Astrocyte (in vitro differentiated cells and primary cell): ENCODE measurements at regions not wholly inside any gene's neighbourhood (a gene's known extent, or its start where the extent isn't known, plus 50 kb on each side); places are given as distances from the start of the nearest gene placed in this dataset.

ENCODE experiments used
- EZH2 ChIP-seq: IDR thresholded peaks from 2 replicates; pipeline ENCODE4 v1.6.1; 2012; ENCODE audit warnings: mild to moderate bottlenecking, low read length, inconsistent platforms; ENCODE audit not compliant: insufficient read depth
- TF ChIP-seq, protein P1 (sequence below): IDR thresholded peaks from 2 replicates; pipeline ENCODE4 v1.5.1; 2011; ENCODE audit warnings: low read depth, mild to moderate bottlenecking, inconsistent platforms, low read length, moderate library complexity; ENCODE audit not compliant: insufficient read depth

DNA sequence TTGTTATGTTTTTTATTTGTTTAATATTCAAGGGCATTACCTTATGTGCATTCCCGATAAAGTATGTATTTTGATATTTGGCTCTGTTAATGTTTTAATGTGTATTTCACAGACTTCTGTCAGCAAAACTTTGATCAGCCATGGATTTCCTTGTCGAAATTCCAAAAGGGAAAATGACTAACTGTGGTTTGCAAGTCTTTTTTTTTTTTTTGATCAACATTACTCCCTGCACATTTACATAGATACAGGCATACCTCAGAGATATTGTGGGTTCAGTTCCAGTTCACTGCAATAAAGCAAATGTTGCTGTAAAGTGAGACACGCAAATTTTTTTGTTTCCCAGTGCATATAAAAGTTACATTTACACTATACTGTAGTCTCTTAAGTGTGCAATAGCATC, 351.9 kb downstream of the CXCL12 start:
- TF ChIP-seq, protein P1, sequence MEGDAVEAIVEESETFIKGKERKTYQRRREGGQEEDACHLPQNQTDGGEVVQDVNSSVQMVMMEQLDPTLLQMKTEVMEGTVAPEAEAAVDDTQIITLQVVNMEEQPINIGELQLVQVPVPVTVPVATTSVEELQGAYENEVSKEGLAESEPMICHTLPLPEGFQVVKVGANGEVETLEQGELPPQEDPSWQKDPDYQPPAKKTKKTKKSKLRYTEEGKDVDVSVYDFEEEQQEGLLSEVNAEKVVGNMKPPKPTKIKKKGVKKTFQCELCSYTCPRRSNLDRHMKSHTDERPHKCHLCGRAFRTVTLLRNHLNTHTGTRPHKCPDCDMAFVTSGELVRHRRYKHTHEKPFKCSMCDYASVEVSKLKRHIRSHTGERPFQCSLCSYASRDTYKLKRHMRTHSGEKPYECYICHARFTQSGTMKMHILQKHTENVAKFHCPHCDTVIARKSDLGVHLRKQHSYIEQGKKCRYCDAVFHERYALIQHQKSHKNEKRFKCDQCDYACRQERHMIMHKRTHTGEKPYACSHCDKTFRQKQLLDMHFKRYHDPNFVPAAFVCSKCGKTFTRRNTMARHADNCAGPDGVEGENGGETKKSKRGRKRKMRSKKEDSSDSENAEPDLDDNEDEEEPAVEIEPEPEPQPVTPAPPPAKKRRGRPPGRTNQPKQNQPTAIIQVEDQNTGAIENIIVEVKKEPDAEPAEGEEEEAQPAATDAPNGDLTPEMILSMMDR = no peak
- TF ChIP-seq EZH2 = no peak
